ENCODE measurements at regions not wholly inside any gene's neighbourhood (a gene's known extent, or its start where the extent isn't known, plus 50 kb on each side); places are given as distances from the start of the nearest gene placed in this dataset.
A peak's percentile ranks its signal among the peaks of the same experiment; 100 is the strongest.

DNA sequence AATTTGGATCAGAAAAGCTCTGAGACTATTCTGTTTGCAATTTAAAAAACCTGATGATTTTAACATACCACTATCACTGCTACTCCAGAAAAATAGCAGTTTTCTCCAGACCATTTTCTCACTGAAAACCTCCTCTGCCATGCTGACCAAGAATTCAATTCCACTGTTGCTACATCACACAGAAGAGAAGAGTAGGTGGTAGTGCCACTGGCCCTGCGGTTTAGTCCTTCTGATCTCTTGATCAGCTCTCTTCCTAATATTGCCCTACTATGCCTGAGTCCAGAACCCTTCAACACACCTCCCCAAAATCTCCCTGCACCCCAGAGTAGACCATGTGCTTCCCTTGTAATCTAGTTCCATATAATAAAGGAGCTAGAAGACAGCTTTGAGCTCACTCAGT, 55.8 kb upstream of the HS3ST1 start:
- DNase-seq (ENCODE audit: low read depth) (no peak), FAIRE-seq (no peak)
- Histone ChIP-seq H3K36me3 (ENCODE audit: control insufficient read depth, insufficient read depth, low read length) (no peaks in the 10 kb centered on the region), H3K27me3 (ENCODE audit: control insufficient read depth, insufficient read depth, low read length) (no peaks in the 10 kb centered on the region), H3K4me3 (ENCODE audit: low read depth, low read length) (no peak overlapping the region)
- TF ChIP-seq, protein P1, sequence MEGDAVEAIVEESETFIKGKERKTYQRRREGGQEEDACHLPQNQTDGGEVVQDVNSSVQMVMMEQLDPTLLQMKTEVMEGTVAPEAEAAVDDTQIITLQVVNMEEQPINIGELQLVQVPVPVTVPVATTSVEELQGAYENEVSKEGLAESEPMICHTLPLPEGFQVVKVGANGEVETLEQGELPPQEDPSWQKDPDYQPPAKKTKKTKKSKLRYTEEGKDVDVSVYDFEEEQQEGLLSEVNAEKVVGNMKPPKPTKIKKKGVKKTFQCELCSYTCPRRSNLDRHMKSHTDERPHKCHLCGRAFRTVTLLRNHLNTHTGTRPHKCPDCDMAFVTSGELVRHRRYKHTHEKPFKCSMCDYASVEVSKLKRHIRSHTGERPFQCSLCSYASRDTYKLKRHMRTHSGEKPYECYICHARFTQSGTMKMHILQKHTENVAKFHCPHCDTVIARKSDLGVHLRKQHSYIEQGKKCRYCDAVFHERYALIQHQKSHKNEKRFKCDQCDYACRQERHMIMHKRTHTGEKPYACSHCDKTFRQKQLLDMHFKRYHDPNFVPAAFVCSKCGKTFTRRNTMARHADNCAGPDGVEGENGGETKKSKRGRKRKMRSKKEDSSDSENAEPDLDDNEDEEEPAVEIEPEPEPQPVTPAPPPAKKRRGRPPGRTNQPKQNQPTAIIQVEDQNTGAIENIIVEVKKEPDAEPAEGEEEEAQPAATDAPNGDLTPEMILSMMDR (IDR thresholded peaks at IDR 0.05; ENCODE audit: insufficient read depth, low read length, severe bottlenecking) = no peak

DNA sequence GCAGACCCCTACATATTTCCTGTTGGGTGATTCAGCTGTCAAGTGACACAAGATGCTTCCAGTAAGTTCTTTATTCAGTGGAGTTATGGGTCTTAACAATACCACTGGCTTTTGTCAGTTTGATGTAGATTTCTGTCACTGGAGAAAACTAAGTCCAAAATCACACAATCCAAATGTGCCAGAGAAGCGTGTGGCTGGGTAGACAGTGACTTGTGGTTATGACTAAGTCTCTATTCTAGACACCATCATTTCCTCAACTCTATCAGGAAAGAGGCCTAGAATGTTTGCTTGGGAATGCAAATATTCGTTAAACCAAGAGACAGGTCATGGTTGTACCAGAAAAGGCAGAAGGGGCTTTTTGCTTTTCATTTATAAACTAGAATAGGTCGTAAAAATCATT, 54.4 kb upstream of the HS3ST1 start:
- DNase-seq (ENCODE audit: low read depth) = peak; percentile 76
- H3K36me3 ChIP-seq (ENCODE audit: control insufficient read depth, insufficient read depth, low read length) = no peaks in the 10 kb centered on the region
- no peak for FAIRE-seq

DNA sequence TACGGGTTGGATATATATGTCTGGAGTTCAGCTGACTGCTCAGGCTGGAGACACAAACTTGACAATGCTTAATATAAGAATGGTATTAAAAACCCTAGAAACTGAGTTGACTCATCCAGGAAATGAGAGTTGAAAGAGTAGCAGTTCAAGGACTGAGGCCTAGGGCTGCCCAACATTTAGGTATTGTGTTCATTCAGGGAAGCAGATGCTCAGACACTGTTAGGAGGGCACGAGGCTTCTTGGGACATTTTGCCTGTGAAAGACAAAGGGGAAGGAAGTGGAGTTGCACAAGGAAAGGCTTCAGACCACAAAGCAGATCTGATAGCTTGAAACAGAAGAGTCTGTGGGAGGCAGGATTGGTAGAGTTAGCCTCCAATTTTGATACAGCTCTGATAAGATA, 52.0 kb upstream of the HS3ST1 start:
- peak; percentile 59 for DNase-seq (ENCODE audit: low read depth)
- no peak for FAIRE-seq
- H3K4me3 ChIP-seq (ENCODE audit: low read depth, low read length) = no peak overlapping the region

More for the DNA sequence above, 54.4 kb upstream of the HS3ST1 start:
- Histone ChIP-seq H3K4me3 (ENCODE audit: low read depth, low read length) (no peak overlapping the region), H3K27me3 (ENCODE audit: control insufficient read depth, insufficient read depth, low read length) (no peaks in the 10 kb centered on the region)
- TF ChIP-seq, protein P1 (IDR thresholded peaks at IDR 0.05; ENCODE audit: insufficient read depth, low read length, severe bottlenecking) = no peak

More for the DNA sequence above, 52.0 kb upstream of the HS3ST1 start:
- TF ChIP-seq, protein P1 (IDR thresholded peaks at IDR 0.05; ENCODE audit: insufficient read depth, low read length, severe bottlenecking) = no peak
- no peaks in the 10 kb centered on the region for H3K36me3 ChIP-seq (ENCODE audit: control insufficient read depth, insufficient read depth, low read length)
- no peaks in the 10 kb centered on the region for H3K27me3 ChIP-seq (ENCODE audit: control insufficient read depth, insufficient read depth, low read length)

All from bronchial epithelial cell (primary cell).